ENCODE measurements at regions not wholly inside any gene's neighbourhood (a gene's known extent, or its start where the extent isn't known, plus 50 kb on each side); places are given as distances from the start of the nearest gene placed in this dataset.
"Not testable (repeated sequence)": the region's sequence is repeated elsewhere in the genome, so short reads cannot be mapped to it uniquely, and the experiment has no call there.

DNA sequence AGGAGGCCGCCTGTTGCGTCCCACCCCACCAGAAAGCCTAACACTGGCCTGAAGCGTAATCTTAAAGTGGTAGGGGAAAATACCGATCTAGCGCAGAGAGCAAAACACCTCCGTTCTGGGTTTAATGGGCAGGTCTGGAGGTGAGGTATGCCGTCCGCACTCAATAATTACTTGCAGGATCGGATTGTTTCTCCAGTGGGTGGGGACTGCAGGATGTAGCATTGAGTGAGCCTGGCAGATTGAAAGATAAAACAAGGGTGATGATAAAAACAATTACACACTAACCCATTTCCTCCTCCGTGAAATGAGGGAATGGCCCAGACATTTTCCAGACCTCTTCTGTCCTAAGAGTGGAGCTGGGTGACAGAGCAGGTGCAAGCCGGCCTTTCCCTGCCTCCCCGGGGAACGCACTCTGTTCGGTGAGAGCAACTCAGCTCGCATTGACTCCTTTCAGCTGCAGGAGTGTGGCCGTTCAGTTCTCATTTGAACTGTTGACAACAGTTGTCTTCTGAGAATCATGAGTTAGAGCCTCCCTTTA, 110.2 kb upstream of the DOCK9 start:
- Histone ChIP-seq H3K27ac (ENCODE audit: insufficient read depth, low read depth, low read length, poor library complexity, severe bottlenecking) (no peak overlapping the region), H3K4me3 (ENCODE audit: insufficient read depth, low read depth, low read length) (peak overlapping the region; percentile 54), H3K36me3 (ENCODE audit: control insufficient read depth, insufficient read depth, low read length) (no peaks in the 10 kb centered on the region), H3K9me3 (ENCODE audit: control insufficient read depth, low read length) (no peaks in the 10 kb centered on the region), H3K4me1 (ENCODE audit: control insufficient read depth, insufficient read depth, low read length) (peaks cover 4% of the 10 kb centered on the region), H3K27me3 (ENCODE audit: control insufficient read depth, insufficient read depth, low read length, poor library complexity, severe bottlenecking) (peaks cover 61% of the 10 kb centered on the region)
- 15 to 16% methylated on average over 16 of the region's 16 CpGs for WGBS, 2 experiments

- Histone ChIP-seq H3K27me3 (ENCODE audit: control insufficient read depth, insufficient read depth, low read length, poor library complexity, severe bottlenecking) (peaks cover 11% of the 10 kb centered on the region), H3K36me3 (ENCODE audit: control insufficient read depth, insufficient read depth, low read length) (no peaks in the 10 kb centered on the region), H3K4me3 (ENCODE audit: insufficient read depth, low read depth, low read length) (no peak overlapping the region), H3K4me1 (ENCODE audit: control insufficient read depth, insufficient read depth, low read length) (no peaks in the 10 kb centered on the region), H3K27ac (ENCODE audit: insufficient read depth, low read depth, low read length, poor library complexity, severe bottlenecking) (no peak overlapping the region), H3K9me3 (ENCODE audit: control insufficient read depth, low read length) (no peaks in the 10 kb centered on the region)
- WGBS, 2 experiments: 96% methylated on average over 2 of the region's 3 CpGs
Observed at GRCh38 chr13:99093997-99094396, 106.7 kb upstream of the UBAC2 start.

- WGBS, 2 experiments: 78 to 83% methylated on average over 3 to 5 of the region's 5 CpGs
- H3K4me1 ChIP-seq (ENCODE audit: control insufficient read depth, insufficient read depth, low read length): peaks cover 12% of the 10 kb centered on the region
- H3K36me3 ChIP-seq (ENCODE audit: control insufficient read depth, insufficient read depth, low read length); H3K9me3 ChIP-seq (ENCODE audit: control insufficient read depth, low read length); H3K27me3 ChIP-seq (ENCODE audit: control insufficient read depth, insufficient read depth, low read length, poor library complexity, severe bottlenecking); H3K4me3 ChIP-seq (ENCODE audit: insufficient read depth, low read depth, low read length); H3K27ac ChIP-seq (ENCODE audit: insufficient read depth, low read depth, low read length, poor library complexity, severe bottlenecking): not testable (repeated sequence)
Observed at GRCh38 chr13:99101831-99102230, 98.8 kb upstream of the UBAC2 start.

- H3K9me3 ChIP-seq (ENCODE audit: control insufficient read depth, low read length): no peaks in the 10 kb centered on the region
- 47 to 53% methylated on average over 7 of the region's 7 CpGs for WGBS, 2 experiments
Observed at GRCh38 chr13:99103536-99103935, 97.1 kb upstream of the UBAC2 start.

DNA sequence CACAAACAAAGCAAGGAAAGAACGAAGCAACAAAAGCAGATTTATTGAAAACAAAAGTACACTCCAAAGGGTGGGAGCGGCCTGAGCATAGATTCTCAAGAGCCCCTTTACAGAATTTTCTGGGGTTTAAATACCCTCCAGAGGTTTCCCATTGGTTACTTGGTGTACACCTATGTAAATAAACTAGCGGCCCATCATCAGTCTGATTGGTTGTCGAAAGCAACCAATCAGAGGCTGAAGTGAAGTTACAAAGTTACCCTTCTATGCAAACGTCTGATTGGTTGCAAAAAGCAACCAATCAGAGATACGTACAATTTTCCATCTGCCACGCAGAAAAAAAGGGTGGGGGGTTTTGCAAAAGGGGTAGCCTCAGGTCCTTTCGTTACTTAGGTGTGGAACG, 96.3 kb upstream of the UBAC2 start:
- 95 to 96% methylated on average over 9 of the region's 9 CpGs for WGBS, 2 experiments
- no peak overlapping the region for H3K27ac ChIP-seq (ENCODE audit: insufficient read depth, low read depth, low read length, poor library complexity, severe bottlenecking)

More at GRCh38 chr13:99103536-99103935, 97.1 kb upstream of the UBAC2 start:
- no peak overlapping the region for H3K27ac ChIP-seq (ENCODE audit: insufficient read depth, low read depth, low read length, poor library complexity, severe bottlenecking)
- no peaks in the 10 kb centered on the region for H3K36me3 ChIP-seq (ENCODE audit: control insufficient read depth, insufficient read depth, low read length)
- no peak overlapping the region for H3K4me3 ChIP-seq (ENCODE audit: insufficient read depth, low read depth, low read length)
- peaks cover 12% of the 10 kb centered on the region for H3K4me1 ChIP-seq (ENCODE audit: control insufficient read depth, insufficient read depth, low read length)
- H3K27me3 ChIP-seq (ENCODE audit: control insufficient read depth, insufficient read depth, low read length, poor library complexity, severe bottlenecking): no peaks in the 10 kb centered on the region

GRCh38 chr13:99105160-99105559, 95.5 kb upstream of the UBAC2 start:
- Histone ChIP-seq H3K4me1 (ENCODE audit: control insufficient read depth, insufficient read depth, low read length) (peaks cover 12% of the 10 kb centered on the region), H3K36me3 (ENCODE audit: control insufficient read depth, insufficient read depth, low read length) (no peaks in the 10 kb centered on the region), H3K27ac (ENCODE audit: insufficient read depth, low read depth, low read length, poor library complexity, severe bottlenecking) (no peak overlapping the region), H3K9me3 (ENCODE audit: control insufficient read depth, low read length) (no peaks in the 10 kb centered on the region), H3K4me3 (ENCODE audit: insufficient read depth, low read depth, low read length) (no peak overlapping the region), H3K27me3 (ENCODE audit: control insufficient read depth, insufficient read depth, low read length, poor library complexity, severe bottlenecking) (no peaks in the 10 kb centered on the region)
- 94% methylated on average over 3 of the region's 3 CpGs for WGBS, 2 experiments

More for the DNA sequence above, 96.3 kb upstream of the UBAC2 start:
- Histone ChIP-seq H3K36me3 (ENCODE audit: control insufficient read depth, insufficient read depth, low read length) (no peaks in the 10 kb centered on the region), H3K4me1 (ENCODE audit: control insufficient read depth, insufficient read depth, low read length) (peaks cover 12% of the 10 kb centered on the region), H3K9me3 (ENCODE audit: control insufficient read depth, low read length) (no peaks in the 10 kb centered on the region), H3K4me3 (ENCODE audit: insufficient read depth, low read depth, low read length) (no peak overlapping the region), H3K27me3 (ENCODE audit: control insufficient read depth, insufficient read depth, low read length, poor library complexity, severe bottlenecking) (no peaks in the 10 kb centered on the region)

GRCh38 chr13:99113351-99113750, 87.3 kb upstream of the UBAC2 start:
- H3K9me3 ChIP-seq (ENCODE audit: control insufficient read depth, low read length): no peaks in the 10 kb centered on the region
- H3K36me3 ChIP-seq (ENCODE audit: control insufficient read depth, insufficient read depth, low read length): no peaks in the 10 kb centered on the region
- H3K4me3 ChIP-seq (ENCODE audit: insufficient read depth, low read depth, low read length): no peak overlapping the region
- H3K27me3 ChIP-seq (ENCODE audit: control insufficient read depth, insufficient read depth, low read length, poor library complexity, severe bottlenecking): no peaks in the 10 kb centered on the region
- H3K4me1 ChIP-seq (ENCODE audit: control insufficient read depth, insufficient read depth, low read length): no peaks in the 10 kb centered on the region
- no peak overlapping the region for H3K27ac ChIP-seq (ENCODE audit: insufficient read depth, low read depth, low read length, poor library complexity, severe bottlenecking)
- WGBS, 2 experiments: 89 to 90% methylated on average over 5 of the region's 5 CpGs

GRCh38 chr13:99118179-99118578, 82.5 kb upstream of the UBAC2 start:
- no peaks in the 10 kb centered on the region for H3K9me3 ChIP-seq (ENCODE audit: control insufficient read depth, low read length)
- no peaks in the 10 kb centered on the region for H3K4me1 ChIP-seq (ENCODE audit: control insufficient read depth, insufficient read depth, low read length)
- H3K27ac ChIP-seq (ENCODE audit: insufficient read depth, low read depth, low read length, poor library complexity, severe bottlenecking): no peak overlapping the region
- WGBS, 2 experiments: 90 to 93% methylated on average over 8 of the region's 8 CpGs
- no peaks in the 10 kb centered on the region for H3K27me3 ChIP-seq (ENCODE audit: control insufficient read depth, insufficient read depth, low read length, poor library complexity, severe bottlenecking)
- H3K4me3 ChIP-seq (ENCODE audit: insufficient read depth, low read depth, low read length): no peak overlapping the region
- H3K36me3 ChIP-seq (ENCODE audit: control insufficient read depth, insufficient read depth, low read length): no peaks in the 10 kb centered on the region

- no peaks in the 10 kb centered on the region for H3K27me3 ChIP-seq (ENCODE audit: control insufficient read depth, insufficient read depth, low read length, poor library complexity, severe bottlenecking)
- H3K4me1 ChIP-seq (ENCODE audit: control insufficient read depth, insufficient read depth, low read length): no peaks in the 10 kb centered on the region
- no peak overlapping the region for H3K4me3 ChIP-seq (ENCODE audit: insufficient read depth, low read depth, low read length)
- no peaks in the 10 kb centered on the region for H3K9me3 ChIP-seq (ENCODE audit: control insufficient read depth, low read length)
- no peak overlapping the region for H3K27ac ChIP-seq (ENCODE audit: insufficient read depth, low read depth, low read length, poor library complexity, severe bottlenecking)
- 92 to 94% methylated on average over 5 to 7 of the region's 7 CpGs for WGBS, 2 experiments
- H3K36me3 ChIP-seq (ENCODE audit: control insufficient read depth, insufficient read depth, low read length): no peaks in the 10 kb centered on the region
Observed at GRCh38 chr13:99119656-99120055, 81.0 kb upstream of the UBAC2 start.

- Histone ChIP-seq H3K4me1 (ENCODE audit: control insufficient read depth, insufficient read depth, low read length) (no peaks in the 10 kb centered on the region), H3K27ac (ENCODE audit: insufficient read depth, low read depth, low read length, poor library complexity, severe bottlenecking) (no peak overlapping the region), H3K36me3 (ENCODE audit: control insufficient read depth, insufficient read depth, low read length) (no peaks in the 10 kb centered on the region), H3K4me3 (ENCODE audit: insufficient read depth, low read depth, low read length) (no peak overlapping the region), H3K9me3 (ENCODE audit: control insufficient read depth, low read length) (no peaks in the 10 kb centered on the region), H3K27me3 (ENCODE audit: control insufficient read depth, insufficient read depth, low read length, poor library complexity, severe bottlenecking) (no peaks in the 10 kb centered on the region)
- 67% methylated on average over 1 of the region's 1 CpG; no CpG with 5 or more reads in 1 of the 2 experiments for WGBS, 2 experiments
Observed at GRCh38 chr13:99120751-99121150, 79.9 kb upstream of the UBAC2 start.

DNA sequence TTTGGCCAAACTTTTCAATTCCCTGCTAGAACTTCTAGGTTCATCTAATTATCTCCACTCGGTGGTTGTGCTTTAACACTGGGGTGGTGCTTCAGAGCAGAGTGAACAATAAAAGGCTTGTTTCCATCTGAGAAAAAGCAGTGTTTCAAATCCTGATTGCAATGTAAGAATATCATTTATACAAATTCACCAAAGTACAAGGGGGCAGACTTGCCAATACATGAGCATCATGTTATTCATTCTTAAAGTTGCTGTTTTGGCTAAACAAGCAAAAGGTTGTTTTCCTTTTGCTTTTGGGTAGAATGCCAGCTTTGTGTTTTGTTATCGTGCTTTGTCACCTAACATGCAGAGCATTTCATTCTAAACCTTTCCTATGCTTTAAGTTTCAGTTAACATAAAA, 78.5 kb upstream of the UBAC2 start:
- H3K4me3 ChIP-seq (ENCODE audit: insufficient read depth, low read depth, low read length): no peak overlapping the region
- WGBS, 2 experiments: 83 to 100% methylated on average over 1 to 2 of the region's 2 CpGs
- H3K36me3 ChIP-seq (ENCODE audit: control insufficient read depth, insufficient read depth, low read length): no peaks in the 10 kb centered on the region
- H3K27ac ChIP-seq (ENCODE audit: insufficient read depth, low read depth, low read length, poor library complexity, severe bottlenecking): no peak overlapping the region
- H3K27me3 ChIP-seq (ENCODE audit: control insufficient read depth, insufficient read depth, low read length, poor library complexity, severe bottlenecking): no peaks in the 10 kb centered on the region
- no peaks in the 10 kb centered on the region for H3K4me1 ChIP-seq (ENCODE audit: control insufficient read depth, insufficient read depth, low read length)
- no peaks in the 10 kb centered on the region for H3K9me3 ChIP-seq (ENCODE audit: control insufficient read depth, low read length)
